Thoracic aorta (tissue), 2 donors: ENCODE measurements at regions not wholly inside any gene's neighbourhood (a gene's known extent, or its start where the extent isn't known, plus 50 kb on each side); places are given as distances from the start of the nearest gene placed in this dataset.

ENCODE experiments used
- ATAC-seq: fragments of 150-250 bp; one replicate; pipeline ENCODE4 v1.8.0; 2017; ENCODE audit warnings: low read depth; ENCODE audit not compliant: insufficient number of reproducible peaks, low FRiP score
- DNase-seq: peaks from one replicate; pipeline ENCODE4 v3.0.0-alpha.2; 2020; ENCODE audit warnings: low spot score
- H3K27ac ChIP-seq, 2 donors: fragments of 200-600 bp; sonication (generic); 1 replicate in 1 of 2; 2 replicates in 1 of 2; pipeline ENCODE4 v1.5.1; 2016; ENCODE audit warnings: mild to moderate bottlenecking in 2 of 2, moderate library complexity in 2 of 2
- H3K27me3 ChIP-seq: fragments of 200-600 bp; sonication (generic); replicated peaks from 2 replicates; pipeline ENCODE4 v1.6.0; 2016; ENCODE audit warnings: mild to moderate bottlenecking; ENCODE audit not compliant: insufficient read depth
- H3K36me3 ChIP-seq: fragments of 200-600 bp; sonication (generic); one replicate; pipeline ENCODE4 v1.5.1; 2016
- H3K4me1 ChIP-seq, 2 donors: fragments of 200-600 bp; sonication (generic); 1 replicate in 1 of 2; 2 replicates in 1 of 2; pipeline versions ENCODE4 v1.5.1 to v1.6.0; 2016; ENCODE audit warnings: low read depth in 2 of 2, mild to moderate bottlenecking in 1 of 2; ENCODE audit not compliant: control insufficient read depth in 1 of 2
- H3K4me3 ChIP-seq: fragments of 200-600 bp; sonication (generic); 2 replicates; pipeline ENCODE4 v1.5.1; 2016; ENCODE audit warnings: mild to moderate bottlenecking
- H3K9me3 ChIP-seq: fragments of 200-600 bp; sonication (generic); 2 replicates; pipeline ENCODE4 v1.5.1; 2016
- CTCF ChIP-seq: fragments of 200-600 bp; sonication (generic); IDR thresholded peaks from one replicate; pipeline ENCODE4 v1.5.1; 2019; ENCODE audit warnings: antibody characterized with exemption

GRCh38 chr18:61196750-61197149 lies 136.5 kb upstream of the CDH20 start:
- no peak overlapping the region for H3K27ac ChIP-seq
- no peak for TF ChIP-seq CTCF
- H3K27me3 ChIP-seq = no peaks in the 10 kb centered on the region
- H3K36me3 ChIP-seq = no peaks in the 10 kb centered on the region
- no peak overlapping the region for H3K4me3 ChIP-seq
- no peaks in the 10 kb centered on the region for H3K9me3 ChIP-seq
- no peak for DNase-seq
- no peak for ATAC-seq
- H3K4me1 ChIP-seq = no peaks in the 10 kb centered on the region

GRCh38 chr18:61198486-61198885 lies 134.7 kb upstream of the CDH20 start:
- no peak overlapping the region for H3K4me3 ChIP-seq
- no peaks in the 10 kb centered on the region for H3K27me3 ChIP-seq
- H3K27ac ChIP-seq = no peak overlapping the region
- no peak for ATAC-seq
- no peak for DNase-seq
- H3K4me1 ChIP-seq = no peaks in the 10 kb centered on the region
- no peak for TF ChIP-seq CTCF
- no peaks in the 10 kb centered on the region for H3K36me3 ChIP-seq
- H3K9me3 ChIP-seq = no peaks in the 10 kb centered on the region

- Histone ChIP-seq H3K4me1 (no peaks in the 10 kb centered on the region), H3K4me3 (no peak overlapping the region), H3K27me3 (no peaks in the 10 kb centered on the region), H3K9me3 (no peaks in the 10 kb centered on the region), H3K27ac (no peak overlapping the region), H3K36me3 (no peaks in the 10 kb centered on the region)
- no peak for DNase-seq
- TF ChIP-seq CTCF = no peak
- ATAC-seq = no peak
These were observed 133.9 kb upstream of the CDH20 start for GRCh38 chr18:61199171-61199848.

- H3K27me3 ChIP-seq = no peaks in the 10 kb centered on the region
- H3K36me3 ChIP-seq = no peaks in the 10 kb centered on the region
- DNase-seq (no peak), ATAC-seq (no peak)
- no peak overlapping the region for H3K27ac ChIP-seq
- H3K4me1 ChIP-seq = no peaks in the 10 kb centered on the region
- H3K4me3 ChIP-seq = no peak overlapping the region
- TF ChIP-seq CTCF = no peak
- no peaks in the 10 kb centered on the region for H3K9me3 ChIP-seq
These were observed 131.7 kb upstream of the CDH20 start for GRCh38 chr18:61201511-61201910.

GRCh38 chr18:61203151-61203550 lies 130.1 kb upstream of the CDH20 start:
- no peak overlapping the region for H3K27ac ChIP-seq
- ATAC-seq = no peak

More at GRCh38 chr18:61203151-61203550, 130.1 kb upstream of the CDH20 start:
- no peaks in the 10 kb centered on the region for H3K36me3 ChIP-seq
- no peak overlapping the region for H3K4me3 ChIP-seq
- TF ChIP-seq CTCF = no peak
- H3K9me3 ChIP-seq = no peaks in the 10 kb centered on the region
- no peaks in the 10 kb centered on the region for H3K4me1 ChIP-seq
- H3K27me3 ChIP-seq = no peaks in the 10 kb centered on the region
- DNase-seq = no peak
